K562 (cell line): ENCODE measurements at regions not wholly inside any gene's neighbourhood (a gene's known extent, or its start where the extent isn't known, plus 50 kb on each side); places are given as distances from the start of the nearest gene placed in this dataset.

Source experiments
- ATAC-seq: fragments of 200-7000 bp; cut with Tn5 transposase; 3 replicates; pipeline ENCODE4 v1.9.1; 2020; ENCODE audit warnings: moderate library complexity
- BruUV-seq: library from RNA; stranded (reverse); fragments of 400-500 nt; replicated peaks from 2 replicates; lab custom pipeline; 2021; lab: Mats Ljungman, UMichigan
- CTCF ChIA-PET: fragments of 300-600 bp; formaldehyde crosslinking; extraction: SDS; loops from one replicate; lab custom pipeline; 2021; ENCODE audit warnings: low intra/inter-chr PET ratio; lab: Yijun Ruan, JAX
- POLR2A ChIA-PET: fragments of 300-600, 350-650 bp; sonication (Branson Sonifier 250); formaldehyde crosslinking; extraction: SDS; loops from one replicate; lab custom pipeline; 2021; ENCODE audit warnings: antibody characterized with exemption, inconsistent platforms; lab: Yijun Ruan, JAX
- DNase-seq, 4 experiments: peaks; one replicate each; pipeline versions ENCODE4 v3.0.0 to v3.0.0-alpha.2; 2011 to 2018; ENCODE audit warnings: low spot score in 3 of 4, mixed read lengths in 3 of 4; ENCODE audit errors: extremely low read depth in 1 of 4
- FAIRE-seq: peaks from 2 replicates; lab custom pipeline; 2011; peaks lifted over from hg19 to GRCh38; lab: Jason Lieb, UNC
- H2AFZ ChIP-seq: 2 replicates; pipeline ENCODE4 v1.6.0; 2011; ENCODE audit warnings: low read depth, low read length, control low read depth, inconsistent platforms
- H3K27ac ChIP-seq: fragments of 200-600 bp; 3 replicates; pipeline ENCODE4 v1.8.0; 2011; ENCODE audit warnings: low read depth, mild to moderate bottlenecking, control low read depth, inconsistent platforms, low read length, moderate library complexity, mixed read lengths; ENCODE audit errors: extremely low read depth
- H3K27me3 ChIP-seq, 2 experiments: fragments of 300-600 bp in 1 of 2; 2 replicates in 1 of 2; 3 replicates in 1 of 2; pipeline versions ENCODE4 v1.6.0 to v1.8.0; 2011; ENCODE audit warnings: inconsistent platforms in 2 of 2, low read length in 2 of 2, mild to moderate bottlenecking in 1 of 2, mixed read lengths in 1 of 2, moderate library complexity in 1 of 2; ENCODE audit not compliant: control insufficient read depth in 2 of 2, insufficient read depth in 2 of 2
- H3K36me3 ChIP-seq: fragments of 300-600 bp; 3 replicates; pipeline ENCODE4 v1.8.0; 2011; ENCODE audit warnings: mild to moderate bottlenecking, low read length, inconsistent platforms; ENCODE audit not compliant: control insufficient read depth, insufficient read depth
- H3K4me1 ChIP-seq, 2 experiments: fragments of 200-600 bp in 1 of 2; replicated peaks in 1 of 2; 2 replicates in 1 of 2; 3 replicates in 1 of 2; pipeline versions ENCODE4 v1.5.1 to v1.8.0; 2011; ENCODE audit warnings: inconsistent platforms in 2 of 2, low read length in 2 of 2, mild to moderate bottlenecking in 1 of 2, mixed read lengths in 1 of 2, moderate library complexity in 1 of 2; ENCODE audit not compliant: control insufficient read depth in 2 of 2, insufficient read depth in 2 of 2
- H3K4me2 ChIP-seq: 2 replicates; pipeline ENCODE4 v1.6.1; 2011; ENCODE audit warnings: low read length, control low read depth, inconsistent platforms, mixed read lengths; ENCODE audit not compliant: insufficient read depth
- H3K4me3 ChIP-seq: fragments of 200-600 bp; sonication (generic), shearing (Covaris generic); 2 replicates; pipeline ENCODE4 v1.5.1; 2016; ENCODE audit warnings: control low read depth, inconsistent platforms
- H3K79me2 ChIP-seq: fragments of 200-600 bp; 3 replicates; pipeline ENCODE4 v1.8.0; 2011; ENCODE audit warnings: low read length, inconsistent platforms; ENCODE audit not compliant: control insufficient read depth, insufficient read depth
- H3K9ac ChIP-seq, 2 experiments: 2 replicates each; pipeline versions ENCODE4 v1.6.0 to v1.6.1; 2011; ENCODE audit warnings: low read depth in 2 of 2, low read length in 2 of 2, control low read depth in 1 of 2, inconsistent platforms in 1 of 2, mild to moderate bottlenecking in 1 of 2, mixed read lengths in 1 of 2; ENCODE audit not compliant: insufficient read depth in 1 of 2
- H3K9me1 ChIP-seq: one replicate; pipeline ENCODE4 v1.6.0; 2011; ENCODE audit warnings: inconsistent platforms, mild to moderate bottlenecking, low read length, moderate library complexity; ENCODE audit not compliant: control insufficient read depth, insufficient read depth
- H3K9me3 ChIP-seq: replicated peaks from 2 replicates; pipeline ENCODE4 v1.5.1; 2011; ENCODE audit warnings: low read depth, low read length, inconsistent platforms; ENCODE audit not compliant: control insufficient read depth, insufficient read depth
- H4K20me1 ChIP-seq: replicated peaks from 2 replicates; pipeline ENCODE4 v1.6.1; 2011; ENCODE audit warnings: low read length, inconsistent platforms, mixed read lengths; ENCODE audit not compliant: control insufficient read depth, insufficient read depth
- KLF6 ChIP-seq: fragments of 250-450 bp; sonication (Bioruptor Pico); IDR thresholded peaks from 2 replicates; pipeline ENCODE4 v1.4.0; 2020; ENCODE audit warnings: mild to moderate bottlenecking, moderate library complexity, borderline replicate concordance
- TRIM24 ChIP-seq, 2 experiments: fragments of 450-650 bp; IDR thresholded peaks; 2 replicates each; pipeline ENCODE4 v1.6.1; 2016
- ZNF140 ChIP-seq: fragments of 250-450 bp; sonication (Bioruptor Pico); IDR thresholded peaks from 2 replicates; pipeline ENCODE4 v1.8.0; 2021; ENCODE audit warnings: moderate library complexity, mild to moderate bottlenecking, inconsistent platforms
- WGBS: fragments of 100-300 bp; shearing (Covaris generic); methylation state at CpG from one replicate; pipeline ENCODE4 v1.1.6; 2016; ENCODE audit warnings: low coverage, mixed read lengths; ENCODE audit not compliant: insufficient coverage; ENCODE audit errors: missing lambda C conversion rate; 5-methylcytosine and 5-hydroxymethylcytosine counted together
- in situ Hi-C: fragments of 300-500 bp; cut with MboI; formaldehyde crosslinking; loops from 4 replicates; pipeline ENCODE4 v1.15.0; 2018; ENCODE audit warnings: inconsistent platforms, mixed read lengths
- intact Hi-C: fragments of 100-400 bp; cut with micrococcal nuclease; formaldehyde crosslinking; loops from 2 replicates; pipeline ENCODE4 v1.14.2; 2022
- TF ChIP-seq, protein P1 (sequence below): sonication (generic); formaldehyde crosslinking; IDR thresholded peaks from 2 replicates; pipeline ENCODE4 v1.4.0; 2020; ENCODE audit warnings: mild to moderate bottlenecking, missing genetic modification reagents
- TF ChIP-seq, protein P2 (sequence below): sonication (generic); formaldehyde crosslinking; IDR thresholded peaks from 2 replicates; pipeline ENCODE4 v1.8.0; 2022; ENCODE audit warnings: mild to moderate bottlenecking, missing genetic modification reagents, borderline replicate concordance

- H3K9me1 ChIP-seq = no peaks in the 10 kb centered on the region
- in situ Hi-C loops = no loop called here
- DNase-seq (no peak), FAIRE-seq (peak; percentile 63), ATAC-seq (no peak)
- H3K36me3 ChIP-seq = no peaks in the 10 kb centered on the region
- intact Hi-C loops = no loop called here
- no peak overlapping the region for H3K4me2 ChIP-seq
- peaks cover 20 to 21% of the 10 kb centered on the region in 2 experiments for H3K4me1 ChIP-seq
- no peak overlapping the region for H3K27ac ChIP-seq
- 68% methylated on average over 10 of the region's 10 CpGs for WGBS
- H2AFZ ChIP-seq = peak overlapping the region; percentile 15; the same call in 1 of the 2 replicates
- H3K9me3 ChIP-seq = no peaks in the 10 kb centered on the region
- H4K20me1 ChIP-seq = no peaks in the 10 kb centered on the region
- BruUV-seq = no TSS peak
- no peak overlapping the region for H3K4me3 ChIP-seq
- CTCF ChIA-PET = no interaction called here
- peak overlapping the region in 1 of 2 experiments; percentile 2; a peak in 1 of 4 replicates for H3K9ac ChIP-seq
- peaks cover 2 to 18% of the 10 kb centered on the region in 2 experiments; a peak in 3 of 5 replicates for H3K27me3 ChIP-seq
- no peak for TF ChIP-seq KLF6 (CRISPR knock-in tag)
- TF ChIP-seq, protein P1, sequence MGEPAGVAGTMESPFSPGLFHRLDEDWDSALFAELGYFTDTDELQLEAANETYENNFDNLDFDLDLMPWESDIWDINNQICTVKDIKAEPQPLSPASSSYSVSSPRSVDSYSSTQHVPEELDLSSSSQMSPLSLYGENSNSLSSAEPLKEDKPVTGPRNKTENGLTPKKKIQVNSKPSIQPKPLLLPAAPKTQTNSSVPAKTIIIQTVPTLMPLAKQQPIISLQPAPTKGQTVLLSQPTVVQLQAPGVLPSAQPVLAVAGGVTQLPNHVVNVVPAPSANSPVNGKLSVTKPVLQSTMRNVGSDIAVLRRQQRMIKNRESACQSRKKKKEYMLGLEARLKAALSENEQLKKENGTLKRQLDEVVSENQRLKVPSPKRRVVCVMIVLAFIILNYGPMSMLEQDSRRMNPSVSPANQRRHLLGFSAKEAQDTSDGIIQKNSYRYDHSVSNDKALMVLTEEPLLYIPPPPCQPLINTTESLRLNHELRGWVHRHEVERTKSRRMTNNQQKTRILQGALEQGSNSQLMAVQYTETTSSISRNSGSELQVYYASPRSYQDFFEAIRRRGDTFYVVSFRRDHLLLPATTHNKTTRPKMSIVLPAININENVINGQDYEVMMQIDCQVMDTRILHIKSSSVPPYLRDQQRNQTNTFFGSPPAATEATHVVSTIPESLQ = peak; percentile 38; the same call in 1 of the 2 replicates
- TF ChIP-seq ZNF140 (CRISPR knock-in tag) = no peak
- TF ChIP-seq, protein P2, sequence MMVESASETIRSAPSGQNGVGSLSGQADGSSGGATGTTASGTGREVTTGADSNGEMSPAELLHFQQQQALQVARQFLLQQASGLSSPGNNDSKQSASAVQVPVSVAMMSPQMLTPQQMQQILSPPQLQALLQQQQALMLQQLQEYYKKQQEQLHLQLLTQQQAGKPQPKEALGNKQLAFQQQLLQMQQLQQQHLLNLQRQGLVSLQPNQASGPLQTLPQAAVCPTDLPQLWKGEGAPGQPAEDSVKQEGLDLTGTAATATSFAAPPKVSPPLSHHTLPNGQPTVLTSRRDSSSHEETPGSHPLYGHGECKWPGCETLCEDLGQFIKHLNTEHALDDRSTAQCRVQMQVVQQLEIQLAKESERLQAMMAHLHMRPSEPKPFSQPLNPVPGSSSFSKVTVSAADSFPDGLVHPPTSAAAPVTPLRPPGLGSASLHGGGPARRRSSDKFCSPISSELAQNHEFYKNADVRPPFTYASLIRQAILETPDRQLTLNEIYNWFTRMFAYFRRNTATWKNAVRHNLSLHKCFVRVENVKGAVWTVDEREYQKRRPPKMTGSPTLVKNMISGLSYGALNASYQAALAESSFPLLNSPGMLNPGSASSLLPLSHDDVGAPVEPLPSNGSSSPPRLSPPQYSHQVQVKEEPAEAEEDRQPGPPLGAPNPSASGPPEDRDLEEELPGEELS (CRISPR knock-in tag) = no peak
- no peak for TF ChIP-seq TRIM24 (IDR thresholded peaks at IDR 0.05)
- POLR2A ChIA-PET = interaction anchor here (0.6 to 3.2 kb wide), 5 partner anchors 9 to 434 kb away, joined by 3 to 23 read pairs (median 3); no protein-coding TSS in a partner anchor
- H3K79me2 ChIP-seq = no peaks in the 10 kb centered on the region
Measured at GRCh38 chr7:101728128-101728527, 89.3 kb upstream of the CUX1 start.
